GM21717 (cell line): ENCODE measurements at regions not wholly inside any gene's neighbourhood (a gene's known extent, or its start where the extent isn't known, plus 50 kb on each side); places are given as distances from the start of the nearest gene placed in this dataset.

Experiments used
- ATAC-seq: cut with Tn5 transposase; IDR thresholded peaks from one replicate; pipeline ENCODE4 v1.9.1; 2021; ENCODE audit warnings: mild to moderate bottlenecking, moderate library complexity; ENCODE audit not compliant: unreplicated experiment

DNA sequence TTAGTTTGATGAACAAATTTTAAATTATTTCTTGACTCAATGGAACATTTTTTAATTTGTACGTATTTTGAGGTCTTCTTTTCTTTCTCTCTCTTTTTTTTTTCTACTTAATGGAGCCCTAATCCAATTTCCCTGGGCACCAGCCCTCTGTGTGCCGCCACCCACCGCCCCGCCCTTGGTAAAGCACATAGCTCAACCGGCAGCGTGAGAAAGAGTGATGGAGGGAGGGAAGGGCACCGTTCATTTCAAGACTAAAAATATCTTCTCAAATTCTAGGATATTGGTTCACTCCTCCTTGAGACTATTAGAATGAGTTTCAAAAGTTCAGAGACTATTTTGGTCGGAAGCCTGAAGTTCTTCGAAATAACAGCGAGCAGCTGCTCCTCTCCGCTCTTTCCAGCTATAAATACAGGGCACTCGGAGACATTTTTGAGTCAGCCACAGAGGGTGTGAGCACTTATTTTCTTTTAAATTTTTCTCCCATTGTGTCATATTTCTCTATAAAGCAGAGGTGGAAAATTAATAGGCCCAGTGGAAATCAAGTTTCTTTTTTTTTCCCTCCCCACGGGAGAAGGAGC is 731.7 kb upstream of the ID2 start:
- no peak for ATAC-seq

- no peak for ATAC-seq
These were observed 730.9 kb upstream of the ID2 start for GRCh38 chr2:7951001-7951400.

- no peak for ATAC-seq
These were observed 730.4 kb upstream of the ID2 start for GRCh38 chr2:7951490-7951889.

DNA sequence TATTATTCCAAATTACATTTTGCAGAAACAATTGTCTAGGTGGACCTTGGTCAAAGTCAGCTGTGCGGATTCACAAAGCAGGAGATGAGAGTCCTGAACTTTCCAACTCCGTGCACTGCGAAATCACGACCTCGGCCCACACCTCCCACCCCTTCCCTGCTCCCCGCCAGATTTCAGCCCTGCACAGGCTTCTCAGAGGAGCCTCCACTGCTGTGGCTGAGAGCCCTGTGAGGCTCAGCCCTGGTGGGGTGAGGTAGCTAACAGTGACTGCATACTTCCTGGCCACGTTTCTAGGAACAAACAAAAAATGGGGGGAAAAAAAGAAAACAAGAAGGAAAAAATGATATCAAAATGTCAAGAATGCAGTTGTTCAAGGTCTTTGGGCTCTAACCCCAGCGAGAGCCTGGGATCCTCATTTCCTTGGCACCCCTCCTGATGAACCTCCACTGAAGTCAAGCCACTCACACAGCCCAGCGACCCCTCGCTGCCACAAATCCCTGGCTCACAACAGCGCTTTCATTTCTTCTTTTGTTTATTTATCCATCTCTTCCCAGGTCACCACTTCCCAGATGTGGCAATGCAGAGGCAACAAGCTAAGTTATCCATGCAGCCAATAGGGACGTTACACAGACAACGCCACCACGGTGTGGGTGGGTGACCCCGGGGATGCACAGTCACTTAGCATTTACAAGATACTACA is 729.7 kb upstream of the ID2 start:
- ATAC-seq, result no peak

DNA sequence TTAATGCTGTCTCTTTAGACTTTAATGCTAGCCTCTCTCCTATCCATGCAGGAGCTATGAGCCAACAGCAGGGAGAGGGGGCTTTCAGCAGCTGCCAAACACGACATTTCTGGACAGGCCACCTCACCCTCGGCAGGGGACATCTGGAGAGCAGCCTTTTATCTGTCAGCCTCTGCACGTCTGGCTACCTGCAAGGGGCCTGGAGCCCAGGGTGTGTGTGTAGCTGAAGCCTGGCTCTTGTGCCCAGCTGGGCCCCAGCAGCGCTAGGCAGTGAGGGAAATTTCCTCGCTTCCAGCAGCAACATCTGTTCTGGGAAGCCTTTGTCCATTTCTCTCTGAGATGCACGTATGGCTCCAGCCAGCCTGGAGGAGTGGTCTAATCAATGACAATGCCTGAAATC is 728.7 kb upstream of the ID2 start:
- ATAC-seq, result no peak

DNA sequence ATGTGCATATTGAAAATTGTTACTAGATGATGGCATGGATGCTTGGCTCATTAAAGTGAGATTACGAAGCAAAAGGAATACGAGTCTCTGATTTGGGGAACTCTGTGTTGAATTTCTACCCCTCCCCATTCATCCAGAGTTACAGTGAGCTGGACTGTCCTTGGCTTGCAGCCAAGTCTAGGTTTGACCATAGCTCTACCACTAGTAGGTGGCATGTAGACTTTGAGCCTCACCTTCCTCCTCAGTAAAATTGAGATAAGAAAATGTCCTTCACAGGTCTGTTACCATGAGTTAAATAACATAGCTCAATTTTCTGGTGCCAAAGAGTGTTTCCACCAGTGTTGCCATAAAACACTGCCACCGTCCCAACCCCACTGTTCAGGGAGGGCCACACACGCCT is 727.6 kb upstream of the ID2 start:
- ATAC-seq, result no peak

DNA sequence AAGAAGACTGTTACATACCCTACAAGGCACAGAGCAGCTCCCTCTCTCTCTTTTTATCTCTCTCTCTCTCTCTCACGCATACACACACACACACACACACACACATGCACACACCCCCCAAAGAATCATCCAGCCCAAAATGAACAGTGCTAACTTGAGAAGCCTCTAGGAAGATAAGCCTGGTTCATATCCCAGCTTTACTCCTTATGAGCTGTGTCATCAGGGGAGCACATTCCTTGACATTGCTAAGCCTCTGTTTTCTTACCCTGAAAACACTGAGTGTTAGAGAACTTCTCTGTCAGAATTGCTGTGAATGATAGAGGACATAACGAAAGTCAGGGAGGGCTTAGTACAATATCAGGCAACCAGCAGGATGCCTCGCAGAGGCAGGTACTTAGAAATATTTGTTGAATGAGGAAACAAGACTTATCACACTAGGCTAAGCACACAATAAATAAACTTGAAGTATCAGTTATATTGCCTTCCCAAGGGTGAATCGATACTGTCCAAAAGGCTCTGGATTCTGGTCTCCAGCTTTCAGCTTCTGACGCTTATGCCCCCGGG is 725.6 kb upstream of the ID2 start:
- no peak for ATAC-seq

GRCh38 chr2:7961550-7961949 is 720.3 kb upstream of the ID2 start:
- ATAC-seq, result no peak

DNA sequence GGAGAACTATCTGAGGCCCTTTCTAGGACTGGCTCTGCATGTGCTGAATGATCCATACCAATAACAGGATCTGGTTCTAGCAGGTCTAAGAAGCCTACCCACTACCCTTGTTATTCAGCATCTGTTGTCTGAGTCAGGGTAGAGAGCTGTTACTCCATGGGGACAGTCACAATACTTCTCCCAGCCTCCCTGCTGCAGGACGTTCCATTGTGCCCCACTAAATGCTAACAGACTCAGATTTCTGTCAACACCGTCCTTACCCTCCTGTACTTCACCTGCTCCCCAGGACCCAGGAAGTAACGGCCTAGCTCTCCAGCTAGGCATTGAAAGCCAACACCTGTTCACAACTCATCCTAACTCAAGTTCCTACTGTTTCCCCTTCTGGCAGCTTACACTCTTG is 719.7 kb upstream of the ID2 start:
- no peak for ATAC-seq

DNA sequence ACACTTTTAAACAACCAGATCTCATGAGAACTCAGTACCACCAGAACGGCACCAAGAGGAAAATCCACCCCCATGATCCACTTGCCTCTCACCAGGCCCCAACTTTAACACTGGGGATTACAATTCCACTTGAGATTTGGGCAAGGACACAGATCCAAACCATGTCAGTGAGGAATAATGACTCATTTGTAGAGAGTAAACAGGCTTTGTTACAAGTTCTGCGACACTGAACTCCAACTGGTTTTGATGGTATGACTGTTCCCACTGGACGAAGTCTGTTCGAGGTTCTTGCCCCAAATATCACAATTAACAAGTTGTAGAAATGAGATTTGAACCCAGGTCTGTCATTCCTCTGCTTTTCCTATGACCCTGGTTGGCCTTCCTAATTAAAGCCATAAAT is 718.1 kb upstream of the ID2 start:
- ATAC-seq, result no peak

DNA sequence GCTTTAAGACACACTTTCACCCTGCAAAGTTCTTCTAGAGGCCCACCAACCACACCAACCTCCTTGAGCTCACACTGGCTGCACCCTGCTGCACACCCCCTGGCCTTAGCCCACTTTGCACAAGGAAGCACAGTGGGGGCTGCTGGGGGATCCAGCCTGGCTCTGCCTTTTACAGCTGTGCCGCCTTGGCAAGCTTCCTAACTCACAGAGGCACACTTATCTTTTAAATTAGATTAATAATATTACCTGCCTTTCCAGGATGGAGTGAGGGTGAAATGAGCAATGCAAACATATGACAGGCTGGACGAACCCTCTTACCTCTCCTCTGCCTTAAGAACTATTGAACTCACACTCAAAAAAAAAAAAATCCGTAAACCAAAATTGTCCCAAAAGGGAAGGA is 715.8 kb upstream of the ID2 start:
- ATAC-seq, result no peak

DNA sequence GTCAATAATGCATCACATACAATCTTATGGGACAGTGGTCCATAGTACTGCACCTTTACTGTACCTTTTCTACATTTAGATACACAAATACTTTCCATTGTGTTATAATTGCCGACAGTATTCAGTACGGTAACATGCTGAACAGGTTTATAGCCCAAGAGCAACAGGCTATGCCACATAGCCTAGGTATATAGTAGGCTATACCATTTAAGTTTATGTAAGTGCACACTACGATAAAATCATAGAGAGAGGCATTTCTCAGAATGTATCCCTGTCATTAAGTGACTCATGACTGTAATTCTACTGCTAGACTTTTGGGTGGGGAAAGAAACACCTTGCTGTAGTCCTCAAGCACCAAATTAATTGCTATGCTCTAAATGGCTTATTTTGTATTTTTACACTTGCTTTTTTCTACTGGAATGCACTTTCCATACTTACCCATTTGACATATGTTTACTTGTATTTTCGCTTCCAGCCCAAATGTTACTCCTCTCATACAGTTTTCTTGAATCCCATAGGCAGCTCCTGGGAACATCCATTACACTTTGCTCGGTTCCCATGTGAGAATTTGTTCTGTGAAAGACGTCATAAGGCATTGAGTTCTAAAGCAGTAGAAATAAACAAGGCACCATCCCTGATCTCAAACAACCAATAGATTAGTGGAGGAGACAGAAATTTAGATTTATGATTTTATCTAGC is 714.0 kb upstream of the ID2 start:
- no peak for ATAC-seq

DNA sequence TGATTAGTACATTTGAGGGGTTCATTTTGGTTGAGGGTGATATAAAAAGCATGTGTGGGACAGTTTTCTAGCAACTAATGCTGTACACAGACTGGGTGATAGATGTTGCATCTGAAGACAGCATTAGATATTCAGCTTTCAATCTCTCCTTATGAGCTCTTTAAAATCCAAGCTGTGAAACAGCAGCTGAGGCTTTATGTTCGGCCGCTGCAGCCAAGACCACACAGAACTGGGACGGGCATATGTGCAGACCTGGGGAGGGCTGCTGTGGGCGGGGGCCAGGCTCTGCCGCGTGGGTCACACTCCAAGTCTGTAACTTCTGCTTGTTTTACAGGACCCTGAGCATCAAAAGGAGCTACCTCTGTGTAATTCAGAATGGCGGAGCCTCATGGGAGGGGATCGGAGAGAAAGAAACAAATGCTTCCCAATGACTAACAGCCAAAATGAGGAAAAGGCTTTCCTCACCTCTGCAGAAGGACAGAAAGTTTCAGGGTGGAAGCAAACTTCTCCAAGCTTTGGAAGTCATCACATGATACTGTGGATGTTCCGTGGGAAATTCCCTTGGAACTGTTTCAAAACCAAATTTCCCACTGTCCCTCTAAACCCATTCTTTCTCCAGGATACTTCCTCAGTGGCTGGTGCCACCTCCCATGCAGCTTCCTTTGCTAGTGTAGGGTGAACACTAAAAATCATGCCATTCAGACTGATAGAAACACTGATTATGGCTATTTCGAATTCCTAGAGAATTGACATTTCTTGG is 711.9 kb upstream of the ID2 start:
- no peak for ATAC-seq

GRCh38 chr2:7971248-7971647 is 710.6 kb upstream of the ID2 start:
- no peak for ATAC-seq

DNA sequence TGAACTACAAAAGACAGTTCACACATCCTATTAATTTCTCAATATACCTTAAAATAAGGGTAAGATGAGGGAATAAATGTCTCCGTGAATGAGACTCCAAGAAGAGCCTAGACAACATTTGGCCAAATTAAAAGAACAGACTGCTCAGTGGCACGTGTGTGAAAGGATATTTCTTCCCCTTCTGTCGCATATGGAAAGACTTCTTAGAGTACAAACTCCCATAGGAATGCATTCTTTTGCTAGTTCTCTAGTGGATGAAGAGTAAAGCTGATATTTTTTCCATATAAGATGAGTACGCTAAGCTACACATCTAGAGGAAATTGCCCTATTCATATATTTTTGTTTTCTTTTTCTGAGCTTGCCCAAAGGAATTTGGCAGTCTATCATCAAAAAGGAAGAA is 710.0 kb upstream of the ID2 start:
- ATAC-seq, result no peak

DNA sequence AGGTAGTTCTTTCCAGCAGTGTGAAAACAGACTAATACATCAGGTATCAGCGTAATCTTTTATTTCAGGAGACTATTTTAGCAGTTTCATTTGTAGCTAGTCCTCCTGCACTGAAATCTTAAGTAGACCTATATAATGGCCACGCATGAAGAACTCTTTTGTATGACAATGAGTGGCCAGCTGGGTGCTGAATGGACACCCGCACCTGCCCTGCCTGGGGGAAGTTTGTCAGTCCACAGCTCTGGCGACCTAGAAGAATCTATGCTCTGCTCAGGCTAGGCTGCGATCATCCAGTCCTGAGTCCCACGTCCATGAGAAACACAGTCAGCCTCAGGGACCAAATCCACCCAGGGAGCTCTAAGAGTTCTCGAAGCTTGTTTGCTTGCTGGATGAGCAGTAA is 709.2 kb upstream of the ID2 start:
- no peak for ATAC-seq

GRCh38 chr2:7973801-7974480 is 707.9 kb upstream of the ID2 start:
- no peak for ATAC-seq

DNA sequence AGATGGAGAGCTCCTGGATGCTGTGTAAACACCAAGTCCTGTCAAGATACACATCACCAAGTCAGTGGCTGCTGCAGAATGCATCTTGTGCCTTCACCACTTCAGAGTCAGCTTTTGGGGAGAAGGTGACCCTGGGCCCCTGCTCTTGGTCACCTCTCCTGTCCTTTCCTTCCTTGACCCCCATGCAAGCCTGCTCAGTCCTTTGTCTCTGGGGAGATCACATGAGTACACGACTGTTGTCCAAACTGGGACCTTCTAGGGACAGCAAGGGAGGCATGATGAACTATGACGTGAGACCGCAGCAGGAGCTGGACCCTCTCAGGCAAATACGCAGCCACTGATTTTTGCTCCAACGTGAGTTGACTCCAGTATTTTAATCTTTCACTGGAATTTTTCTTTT is 706.9 kb upstream of the ID2 start:
- ATAC-seq, result no peak

GRCh38 chr2:7976206-7976605 is 705.6 kb upstream of the ID2 start:
- ATAC-seq, result no peak

DNA sequence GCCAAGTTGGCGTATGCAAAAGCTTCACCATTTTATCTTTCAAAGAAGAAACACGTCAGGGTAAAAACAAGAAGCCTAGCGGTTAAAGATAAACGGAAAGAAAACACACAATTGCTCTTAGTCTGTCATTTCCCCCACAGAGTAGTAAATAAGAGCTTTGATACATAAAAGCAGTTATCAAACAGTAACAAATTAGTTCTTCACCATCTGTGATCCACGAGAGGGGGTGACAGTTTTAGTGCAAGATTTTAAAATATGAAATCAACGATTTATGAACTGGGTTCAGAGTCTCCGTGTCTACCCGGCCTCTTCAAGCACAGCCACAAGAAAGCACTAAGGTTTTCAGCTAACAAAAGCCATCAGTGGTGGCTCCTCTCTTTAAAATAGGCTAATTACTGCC is 703.9 kb upstream of the ID2 start:
- no peak for ATAC-seq

DNA sequence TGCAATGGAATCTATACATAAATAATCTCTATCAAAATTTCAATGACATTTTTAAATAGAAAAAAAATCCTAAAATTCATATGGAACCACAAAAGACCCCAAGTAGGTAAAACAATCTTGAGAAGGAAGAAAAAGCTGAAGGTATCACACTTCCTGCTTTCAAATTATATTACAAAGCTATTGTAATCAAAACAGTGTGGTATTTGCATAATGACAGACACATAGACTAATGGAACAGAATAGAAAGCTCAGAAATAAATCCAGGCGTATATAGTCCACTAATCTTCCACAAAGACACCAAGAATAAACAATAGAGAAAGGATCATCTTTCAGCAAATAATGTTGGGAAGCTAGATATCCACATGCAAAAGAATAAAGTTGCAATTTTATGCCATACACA is 699.8 kb upstream of the ID2 start:
- no peak for ATAC-seq
